ENCODE measurements at regions not wholly inside any gene's neighbourhood (a gene's known extent, or its start where the extent isn't known, plus 50 kb on each side); places are given as distances from the start of the nearest gene placed in this dataset.

DNA sequence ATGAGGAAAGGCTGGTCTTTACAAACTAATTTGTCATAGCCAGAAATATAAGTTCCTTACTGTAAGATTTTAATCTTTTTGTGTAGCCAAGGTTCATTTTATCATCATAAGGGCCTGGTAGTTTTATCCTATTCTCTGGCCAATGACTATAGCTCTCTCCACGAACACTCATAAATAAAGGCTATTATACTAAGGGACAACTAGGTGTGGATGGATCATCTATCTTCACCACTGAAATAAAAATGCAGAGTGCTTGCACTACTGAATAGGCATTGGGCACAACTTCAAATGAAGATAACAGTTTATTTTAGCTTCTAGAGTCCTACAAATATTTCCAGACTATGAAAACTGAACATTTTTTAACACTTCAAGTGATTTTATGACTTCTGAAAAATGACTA lies 698.6 kb downstream of the NOVA1 start:
- Histone ChIP-seq H2AFZ (no peak overlapping the region), H3K9ac (no peak overlapping the region), H3K79me2 (no peaks in the 10 kb centered on the region), H3K9me3 (ENCODE audit: control insufficient read depth, low read length) (no peaks in the 10 kb centered on the region), H3K27me3 (ENCODE audit: control insufficient read depth, insufficient read depth, low read length) (no peaks in the 10 kb centered on the region), H3K4me3 (ENCODE audit: low read depth, low read length) (no peak overlapping the region), H3K36me3 (ENCODE audit: control insufficient read depth, insufficient read depth, low read length) (no peaks in the 10 kb centered on the region), H3K4me1 (no peaks in the 10 kb centered on the region), H3K4me2 (ENCODE audit: low read length) (no peak overlapping the region), H3K27ac (no peak overlapping the region)
- TF ChIP-seq, protein P1, sequence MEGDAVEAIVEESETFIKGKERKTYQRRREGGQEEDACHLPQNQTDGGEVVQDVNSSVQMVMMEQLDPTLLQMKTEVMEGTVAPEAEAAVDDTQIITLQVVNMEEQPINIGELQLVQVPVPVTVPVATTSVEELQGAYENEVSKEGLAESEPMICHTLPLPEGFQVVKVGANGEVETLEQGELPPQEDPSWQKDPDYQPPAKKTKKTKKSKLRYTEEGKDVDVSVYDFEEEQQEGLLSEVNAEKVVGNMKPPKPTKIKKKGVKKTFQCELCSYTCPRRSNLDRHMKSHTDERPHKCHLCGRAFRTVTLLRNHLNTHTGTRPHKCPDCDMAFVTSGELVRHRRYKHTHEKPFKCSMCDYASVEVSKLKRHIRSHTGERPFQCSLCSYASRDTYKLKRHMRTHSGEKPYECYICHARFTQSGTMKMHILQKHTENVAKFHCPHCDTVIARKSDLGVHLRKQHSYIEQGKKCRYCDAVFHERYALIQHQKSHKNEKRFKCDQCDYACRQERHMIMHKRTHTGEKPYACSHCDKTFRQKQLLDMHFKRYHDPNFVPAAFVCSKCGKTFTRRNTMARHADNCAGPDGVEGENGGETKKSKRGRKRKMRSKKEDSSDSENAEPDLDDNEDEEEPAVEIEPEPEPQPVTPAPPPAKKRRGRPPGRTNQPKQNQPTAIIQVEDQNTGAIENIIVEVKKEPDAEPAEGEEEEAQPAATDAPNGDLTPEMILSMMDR (IDR thresholded peaks at IDR 0.05): no peak

DNA sequence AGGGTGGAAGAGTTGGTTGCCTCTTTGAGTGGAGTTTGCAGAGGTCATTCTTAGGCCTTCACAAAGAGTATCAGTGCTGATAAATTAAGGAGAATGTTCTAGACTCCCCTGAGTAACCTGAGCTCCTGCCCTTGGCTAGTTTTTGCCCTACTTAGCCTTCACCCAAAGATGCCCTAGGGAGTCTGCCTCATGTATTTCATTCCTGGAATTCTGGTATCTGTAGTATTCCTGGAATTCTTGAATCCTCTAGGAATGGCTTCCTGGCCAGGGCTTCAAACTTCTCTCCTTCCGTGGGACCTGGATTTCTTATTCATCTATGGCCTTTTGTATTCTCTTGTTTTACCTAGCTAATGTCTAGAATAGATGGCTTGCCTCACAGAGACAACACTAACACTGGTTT lies 701.1 kb downstream of the NOVA1 start:
- Histone ChIP-seq H2AFZ (no peak overlapping the region), H3K9ac (no peak overlapping the region), H3K27me3 (ENCODE audit: control insufficient read depth, insufficient read depth, low read length) (no peaks in the 10 kb centered on the region), H3K9me3 (ENCODE audit: control insufficient read depth, low read length) (no peaks in the 10 kb centered on the region), H3K4me1 (no peaks in the 10 kb centered on the region), H3K36me3 (ENCODE audit: control insufficient read depth, insufficient read depth, low read length) (no peaks in the 10 kb centered on the region), H3K4me2 (ENCODE audit: low read length) (no peak overlapping the region), H3K4me3 (ENCODE audit: low read depth, low read length) (no peak overlapping the region), H3K79me2 (no peaks in the 10 kb centered on the region), H3K27ac (no peak overlapping the region)
- TF ChIP-seq, protein P1 (IDR thresholded peaks at IDR 0.05): no peak

DNA sequence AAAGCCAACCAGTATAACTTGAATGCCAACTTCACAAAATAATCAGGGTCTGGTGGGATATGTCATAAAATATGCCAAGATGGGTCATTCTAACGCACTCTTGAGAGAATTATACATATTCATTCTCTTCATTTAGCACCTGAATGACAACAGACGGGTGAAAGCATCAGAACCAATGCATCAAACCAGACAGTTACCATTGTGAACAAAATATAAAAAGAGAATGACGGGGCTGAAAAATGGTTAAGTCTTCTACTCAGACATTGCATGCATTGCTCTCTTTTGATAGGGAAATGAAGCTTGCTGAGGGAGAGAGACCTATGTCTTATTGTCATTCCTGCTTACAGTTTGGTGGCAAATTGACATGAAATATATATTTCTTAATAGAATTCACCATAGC lies 702.1 kb downstream of the NOVA1 start:
- Histone ChIP-seq H3K9me3 (ENCODE audit: control insufficient read depth, low read length) (no peaks in the 10 kb centered on the region), H3K27me3 (ENCODE audit: control insufficient read depth, insufficient read depth, low read length) (no peaks in the 10 kb centered on the region), H3K9ac (no peak overlapping the region), H3K36me3 (ENCODE audit: control insufficient read depth, insufficient read depth, low read length) (no peaks in the 10 kb centered on the region), H3K79me2 (no peaks in the 10 kb centered on the region), H3K4me2 (ENCODE audit: low read length) (no peak overlapping the region), H3K4me1 (no peaks in the 10 kb centered on the region), H3K4me3 (ENCODE audit: low read depth, low read length) (no peak overlapping the region), H3K27ac (no peak overlapping the region), H2AFZ (no peak overlapping the region)
- TF ChIP-seq, protein P1 (IDR thresholded peaks at IDR 0.05): no peak

DNA sequence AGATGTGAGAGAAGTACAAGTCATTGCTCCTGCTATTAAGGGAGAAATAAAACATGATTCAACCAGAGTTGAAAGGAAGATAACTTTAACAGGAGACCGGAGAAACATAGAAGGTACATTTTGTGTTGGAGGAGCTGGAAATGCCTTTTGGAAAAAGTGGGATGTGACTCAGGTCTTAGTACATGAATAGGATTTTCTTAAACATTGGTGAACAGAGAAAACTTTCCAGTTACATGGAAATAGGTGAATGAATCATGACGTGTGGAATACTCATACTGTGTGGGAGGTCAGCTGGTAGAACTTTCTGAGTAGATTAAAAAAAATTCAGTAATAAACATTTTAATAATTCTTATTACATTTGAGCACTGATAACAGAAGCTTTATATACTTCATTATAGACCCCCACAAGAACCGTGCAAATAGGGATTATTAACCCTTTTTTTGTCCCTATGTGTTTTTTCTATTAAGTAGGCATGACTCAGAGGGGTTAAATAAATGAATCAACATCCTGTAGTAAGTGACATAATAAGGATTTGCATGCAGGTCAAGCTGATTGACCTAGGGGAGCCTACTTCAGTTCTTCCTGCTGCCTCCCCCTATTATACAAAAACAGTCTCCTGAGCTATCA lies 710.5 kb downstream of the NOVA1 start:
- TF ChIP-seq, protein P1 (IDR thresholded peaks at IDR 0.05): no peak
- H3K4me2 ChIP-seq (ENCODE audit: low read length): no peak overlapping the region
- no peak overlapping the region for H3K27ac ChIP-seq

DNA sequence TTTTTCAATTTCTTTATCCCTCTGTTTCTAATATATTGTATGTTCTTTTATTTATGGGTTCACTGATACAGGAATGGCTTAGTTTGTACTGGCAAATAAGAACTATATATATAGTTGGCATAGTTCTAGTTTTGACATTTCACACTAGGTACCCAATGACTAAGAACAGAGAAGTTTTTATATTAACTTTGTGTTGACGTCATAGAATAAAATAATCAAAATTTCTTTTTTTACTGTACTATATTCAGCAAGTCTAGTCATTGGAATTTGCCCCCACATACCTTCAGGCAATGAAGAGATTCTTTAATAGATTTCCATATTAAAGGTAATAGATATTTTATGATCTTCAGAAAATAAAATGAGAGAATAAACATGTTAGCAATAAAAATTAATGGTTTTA lies 713.2 kb downstream of the NOVA1 start:
- Histone ChIP-seq H3K4me2 (ENCODE audit: low read length) (no peak overlapping the region), H3K27ac (no peak overlapping the region), H3K4me1 (no peaks in the 10 kb centered on the region), H3K9me3 (ENCODE audit: control insufficient read depth, low read length) (no peaks in the 10 kb centered on the region), H3K4me3 (ENCODE audit: low read depth, low read length) (no peak overlapping the region), H2AFZ (no peak overlapping the region), H3K79me2 (no peaks in the 10 kb centered on the region), H3K9ac (no peak overlapping the region), H3K36me3 (ENCODE audit: control insufficient read depth, insufficient read depth, low read length) (no peaks in the 10 kb centered on the region), H3K27me3 (ENCODE audit: control insufficient read depth, insufficient read depth, low read length) (no peaks in the 10 kb centered on the region)
- TF ChIP-seq, protein P1 (IDR thresholded peaks at IDR 0.05): no peak

More for the DNA sequence above, 710.5 kb downstream of the NOVA1 start:
- Histone ChIP-seq H3K79me2 (no peaks in the 10 kb centered on the region), H3K36me3 (ENCODE audit: control insufficient read depth, insufficient read depth, low read length) (no peaks in the 10 kb centered on the region), H3K9ac (no peak overlapping the region), H3K9me3 (ENCODE audit: control insufficient read depth, low read length) (no peaks in the 10 kb centered on the region), H3K27me3 (ENCODE audit: control insufficient read depth, insufficient read depth, low read length) (no peaks in the 10 kb centered on the region), H3K4me3 (ENCODE audit: low read depth, low read length) (no peak overlapping the region), H2AFZ (no peak overlapping the region), H3K4me1 (no peaks in the 10 kb centered on the region)
